Endothelial cell of umbilical vein (primary cell): ENCODE measurements at regions not wholly inside any gene's neighbourhood (a gene's known extent, or its start where the extent isn't known, plus 50 kb on each side); places are given as distances from the start of the nearest gene placed in this dataset.

ENCODE experiments used
- EZH2 ChIP-seq: IDR thresholded peaks from 2 replicates; pipeline ENCODE4 v1.6.1; 2012; ENCODE audit warnings: borderline replicate concordance, low read depth, mild to moderate bottlenecking, moderate library complexity, low read length, inconsistent platforms; ENCODE audit not compliant: severe bottlenecking
- GATA2 ChIP-seq: IDR thresholded peaks from 2 replicates; pipeline ENCODE4 v1.7.0; 2011; ENCODE audit warnings: low read depth, mild to moderate bottlenecking, moderate library complexity, mixed read lengths, low read length; ENCODE audit not compliant: insufficient read length, insufficient read depth
- JUN ChIP-seq: IDR thresholded peaks from 2 replicates; pipeline ENCODE4 v1.6.1; 2011; ENCODE audit warnings: borderline replicate concordance, low read depth; ENCODE audit not compliant: insufficient read length, insufficient read depth
- MYC ChIP-seq: IDR thresholded peaks from one replicate; pipeline ENCODE4 v1.6.1; 2011; ENCODE audit warnings: mild to moderate bottlenecking, low read depth, low read length
- POLR2A ChIP-seq: IDR thresholded peaks from 2 replicates; pipeline ENCODE4 v1.6.1; 2012; ENCODE audit warnings: low read depth, mild to moderate bottlenecking, control low read depth, low read length
- POLR2AphosphoS5 ChIP-seq: IDR thresholded peaks from 2 replicates; pipeline ENCODE4 v1.6.1; 2012; ENCODE audit warnings: low read depth, mild to moderate bottlenecking, control low read depth, low read length, moderate library complexity; ENCODE audit not compliant: insufficient read depth
- TF ChIP-seq, protein P1 (sequence below), 2 donors: IDR thresholded peaks; 1 replicate in 1 of 2; 2 replicates in 1 of 2; pipeline ENCODE4 v1.5.1; 2011; ENCODE audit warnings: low read length in 2 of 2, mild to moderate bottlenecking in 2 of 2, moderate library complexity in 2 of 2, control low read depth in 1 of 2, inconsistent platforms in 1 of 2, low read depth in 1 of 2; ENCODE audit not compliant: insufficient read depth in 1 of 2; ENCODE audit errors: extremely low read depth in 1 of 2
- TF ChIP-seq, protein P2 (sequence below): IDR thresholded peaks from 2 replicates; pipeline ENCODE4 v1.6.1; 2011; ENCODE audit not compliant: insufficient read depth, insufficient read length

GRCh38 chr2:34320056-34320455 is 721.0 kb upstream of the FAM98A start:
- TF ChIP-seq, protein P1, sequence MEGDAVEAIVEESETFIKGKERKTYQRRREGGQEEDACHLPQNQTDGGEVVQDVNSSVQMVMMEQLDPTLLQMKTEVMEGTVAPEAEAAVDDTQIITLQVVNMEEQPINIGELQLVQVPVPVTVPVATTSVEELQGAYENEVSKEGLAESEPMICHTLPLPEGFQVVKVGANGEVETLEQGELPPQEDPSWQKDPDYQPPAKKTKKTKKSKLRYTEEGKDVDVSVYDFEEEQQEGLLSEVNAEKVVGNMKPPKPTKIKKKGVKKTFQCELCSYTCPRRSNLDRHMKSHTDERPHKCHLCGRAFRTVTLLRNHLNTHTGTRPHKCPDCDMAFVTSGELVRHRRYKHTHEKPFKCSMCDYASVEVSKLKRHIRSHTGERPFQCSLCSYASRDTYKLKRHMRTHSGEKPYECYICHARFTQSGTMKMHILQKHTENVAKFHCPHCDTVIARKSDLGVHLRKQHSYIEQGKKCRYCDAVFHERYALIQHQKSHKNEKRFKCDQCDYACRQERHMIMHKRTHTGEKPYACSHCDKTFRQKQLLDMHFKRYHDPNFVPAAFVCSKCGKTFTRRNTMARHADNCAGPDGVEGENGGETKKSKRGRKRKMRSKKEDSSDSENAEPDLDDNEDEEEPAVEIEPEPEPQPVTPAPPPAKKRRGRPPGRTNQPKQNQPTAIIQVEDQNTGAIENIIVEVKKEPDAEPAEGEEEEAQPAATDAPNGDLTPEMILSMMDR (IDR thresholded peaks at IDR 0.05; ENCODE audit: extremely low read depth in 1 of 2, insufficient read depth in 1 of 2, low read depth in 1 of 2, low read length in 2 of 2): no peak
- TF ChIP-seq EZH2: no peak
- TF ChIP-seq, protein P2, sequence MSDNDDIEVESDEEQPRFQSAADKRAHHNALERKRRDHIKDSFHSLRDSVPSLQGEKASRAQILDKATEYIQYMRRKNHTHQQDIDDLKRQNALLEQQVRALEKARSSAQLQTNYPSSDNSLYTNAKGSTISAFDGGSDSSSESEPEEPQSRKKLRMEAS: no peak
- TF ChIP-seq POLR2AphosphoS5: no peak
- no peak for TF ChIP-seq GATA2
- no peak for TF ChIP-seq POLR2A
- TF ChIP-seq MYC: no peak
- no peak for TF ChIP-seq JUN
